NCI-H2029 (cell line): ENCODE measurements at regions not wholly inside any gene's neighbourhood (a gene's known extent, or its start where the extent isn't known, plus 50 kb on each side); places are given as distances from the start of the nearest gene placed in this dataset.
A peak's percentile ranks its signal among the peaks of the same experiment; 100 is the strongest.
"Not testable (repeated sequence)": the region's sequence is repeated elsewhere in the genome, so short reads cannot be mapped to it uniquely, and the experiment has no call there.

Source experiments
- DNase-seq: peaks from one replicate; lab custom pipeline; 2025; lab: John Stamatoyannopoulos, UW

DNA sequence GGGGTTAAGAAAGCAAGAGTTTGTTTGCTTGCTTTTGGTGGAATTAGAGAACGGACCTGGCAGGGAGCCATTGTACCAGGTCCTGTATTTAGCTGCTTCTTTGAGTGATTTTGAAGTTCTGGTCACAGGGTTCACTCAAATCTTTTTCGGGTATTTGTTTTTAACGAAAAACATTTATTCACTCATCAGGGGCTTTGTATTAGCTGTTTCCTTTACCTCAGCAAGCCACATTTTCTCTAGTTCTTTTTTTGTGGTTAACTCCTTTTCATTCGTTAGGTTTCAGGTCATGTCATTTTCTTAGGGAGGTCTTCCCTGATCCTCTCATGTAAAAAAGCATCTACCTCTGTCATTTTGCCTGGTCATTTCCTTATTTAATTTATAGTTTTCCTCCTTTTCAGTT, 1502.2 kb downstream of the GRIK2 start:
- DNase-seq = no peak

DNA sequence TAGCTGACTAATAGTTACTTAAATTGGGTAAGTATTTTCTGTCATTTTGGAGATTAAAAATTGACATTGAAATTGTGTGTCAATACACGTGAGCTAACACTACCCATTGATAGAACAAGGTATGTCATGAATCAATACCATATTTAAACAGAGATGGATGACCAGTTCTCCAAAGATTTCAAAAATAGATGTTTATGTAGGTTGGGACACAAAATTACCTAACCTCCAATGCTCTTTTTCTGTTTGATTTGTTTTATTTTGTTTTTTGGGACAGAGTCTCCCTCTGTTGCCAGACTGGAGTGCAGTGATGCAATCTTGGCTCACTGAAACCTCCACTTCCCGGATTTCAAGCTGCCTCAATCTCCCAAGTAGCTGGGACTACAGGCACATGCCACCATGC, 1491.7 kb downstream of the GRIK2 start:
- no peak for DNase-seq

DNA sequence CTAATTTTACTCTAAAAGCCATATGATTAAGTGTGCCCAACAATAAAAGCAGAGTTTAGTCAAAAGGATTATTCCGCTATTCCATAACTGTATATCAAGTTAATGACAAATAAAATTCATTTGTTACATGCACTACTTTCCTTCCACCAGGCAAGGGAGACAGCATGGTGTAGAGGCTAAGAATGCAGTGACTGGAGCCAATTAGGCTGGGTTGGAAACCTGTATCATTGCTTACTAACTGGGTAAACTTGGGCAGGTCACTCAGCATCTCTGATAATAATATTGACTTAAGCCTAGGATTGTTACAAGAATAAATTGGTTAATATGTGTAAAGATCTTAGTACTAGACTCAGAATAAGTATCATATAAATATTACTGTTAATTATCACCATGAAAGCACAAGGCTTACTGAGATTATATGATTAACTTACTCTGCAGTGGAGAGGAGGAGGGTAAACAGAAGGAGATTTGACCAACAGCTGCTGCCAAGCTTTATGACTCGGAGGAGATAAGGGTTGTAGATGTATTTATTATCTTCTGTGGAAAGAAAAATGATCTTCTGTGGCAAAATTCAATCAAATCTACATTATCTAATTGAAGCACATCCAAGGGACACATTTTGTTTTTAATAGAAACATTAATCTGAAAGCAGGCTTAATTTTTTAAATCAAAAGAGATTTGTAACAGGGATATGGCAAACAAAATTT, 1459.9 kb downstream of the GRIK2 start:
- DNase-seq = no peak

DNA sequence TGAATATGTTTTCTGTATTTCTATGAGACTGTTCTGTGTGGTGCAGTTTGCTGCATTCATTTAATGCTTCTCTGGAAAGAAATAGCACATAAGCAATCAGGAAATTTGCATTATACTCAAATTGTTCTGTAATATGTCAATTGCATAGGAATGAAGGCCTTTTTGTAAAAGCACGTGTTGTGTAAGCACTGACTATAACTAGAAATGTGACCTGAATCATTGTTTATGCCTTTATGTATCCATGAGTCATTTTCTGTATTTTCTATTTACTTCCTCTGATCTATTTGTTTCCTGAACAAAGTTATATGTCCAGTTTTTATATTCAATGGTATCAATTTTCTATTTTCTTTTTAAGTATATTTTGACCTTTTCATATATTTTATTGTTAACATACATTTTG, 1455.3 kb downstream of the GRIK2 start:
- DNase-seq = no peak

DNA sequence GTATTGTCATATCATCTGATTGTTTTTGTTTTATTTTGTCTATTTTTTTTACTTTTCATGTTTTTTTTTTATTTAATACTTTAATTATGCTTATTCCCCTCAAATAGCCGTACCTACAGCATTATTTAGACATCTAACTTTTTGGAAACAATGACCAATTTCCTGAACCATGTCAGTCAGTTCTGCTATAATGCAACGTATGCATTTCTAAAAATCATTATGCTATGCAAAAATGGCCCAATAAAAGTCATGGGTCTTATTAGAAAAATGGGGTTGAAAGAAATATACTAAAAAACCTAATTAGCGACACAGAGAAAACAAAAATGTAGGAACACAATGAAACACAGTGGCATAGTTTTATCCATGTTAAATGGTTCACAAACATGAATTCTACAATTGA, 1454.7 kb downstream of the GRIK2 start:
- no peak for DNase-seq

DNA sequence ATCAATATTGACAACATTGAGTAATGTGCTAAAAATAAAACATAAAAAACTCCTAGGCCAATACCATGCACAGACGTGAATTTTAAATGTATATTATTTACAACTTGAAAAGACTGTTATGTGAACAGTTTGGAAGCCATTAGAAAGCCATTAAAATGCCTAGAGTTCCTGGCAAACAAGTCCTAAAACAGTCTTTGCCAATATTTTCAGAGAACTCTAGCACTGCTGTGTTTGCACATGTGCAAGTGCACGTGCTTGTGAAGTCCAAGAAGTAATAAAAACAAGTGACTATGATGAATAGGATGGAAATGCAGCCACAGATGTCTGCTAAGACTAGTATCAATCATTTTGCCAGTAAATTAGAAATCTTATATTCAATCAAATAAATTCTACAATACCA, 1447.6 kb downstream of the GRIK2 start:
- no peak for DNase-seq

DNA sequence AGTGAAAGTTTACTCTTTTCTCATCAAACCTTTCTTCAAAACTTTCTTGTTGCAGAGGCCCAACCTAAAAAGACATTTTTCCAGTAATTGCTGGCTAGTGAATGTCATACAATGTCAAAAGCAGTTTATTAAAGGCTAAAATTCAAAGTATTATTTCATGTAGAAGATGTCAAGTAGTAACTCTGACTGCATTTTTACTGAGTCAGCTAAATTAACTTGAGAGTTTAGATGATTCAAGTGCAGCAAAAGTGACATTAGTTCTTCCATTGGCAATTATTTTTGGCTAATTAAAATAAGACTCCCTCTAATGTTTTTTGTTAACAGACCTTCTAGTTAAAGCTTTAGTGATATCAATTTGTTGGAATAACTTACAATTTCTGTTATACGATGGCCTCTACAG, 1438.5 kb downstream of the GRIK2 start:
- DNase-seq = no peak

DNA sequence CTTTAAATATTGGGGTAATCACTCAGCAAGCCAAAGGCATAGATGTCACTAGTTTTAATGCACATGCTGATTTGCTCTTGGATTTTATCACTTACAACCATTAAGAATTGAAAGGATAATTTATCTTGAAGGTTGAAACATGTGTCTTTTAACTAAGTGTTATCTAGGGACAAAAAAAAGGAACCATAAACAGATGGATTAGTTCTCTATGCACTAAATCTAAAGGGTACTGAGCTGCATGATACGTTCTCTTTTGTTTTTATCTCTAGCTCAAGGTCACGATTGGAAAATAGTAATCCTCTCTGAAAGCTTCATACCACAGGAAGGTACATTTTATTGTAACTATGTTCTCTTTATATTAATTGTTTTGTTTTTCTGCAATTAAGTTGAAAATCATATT, 1426.6 kb downstream of the GRIK2 start:
- DNase-seq = no peak

DNA sequence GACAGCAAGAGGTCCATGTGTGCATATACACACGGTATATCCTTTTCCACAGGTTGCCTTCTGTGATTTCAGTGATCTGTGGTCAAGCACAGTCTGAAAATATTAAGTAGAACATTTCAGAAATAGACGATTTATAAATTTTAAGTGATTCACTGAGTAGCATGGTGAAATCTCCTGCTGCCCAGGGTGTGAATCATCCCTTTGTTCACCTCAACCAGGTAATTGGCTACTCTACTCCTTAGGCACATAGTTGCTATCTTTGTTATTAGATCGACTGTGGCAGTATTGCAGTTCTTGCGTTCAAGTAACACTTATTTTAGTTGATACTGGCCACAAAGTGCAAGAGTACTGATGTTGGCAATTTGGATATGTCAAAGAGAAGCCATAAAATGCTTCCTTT, 1421.7 kb downstream of the GRIK2 start:
- DNase-seq = no peak

DNA sequence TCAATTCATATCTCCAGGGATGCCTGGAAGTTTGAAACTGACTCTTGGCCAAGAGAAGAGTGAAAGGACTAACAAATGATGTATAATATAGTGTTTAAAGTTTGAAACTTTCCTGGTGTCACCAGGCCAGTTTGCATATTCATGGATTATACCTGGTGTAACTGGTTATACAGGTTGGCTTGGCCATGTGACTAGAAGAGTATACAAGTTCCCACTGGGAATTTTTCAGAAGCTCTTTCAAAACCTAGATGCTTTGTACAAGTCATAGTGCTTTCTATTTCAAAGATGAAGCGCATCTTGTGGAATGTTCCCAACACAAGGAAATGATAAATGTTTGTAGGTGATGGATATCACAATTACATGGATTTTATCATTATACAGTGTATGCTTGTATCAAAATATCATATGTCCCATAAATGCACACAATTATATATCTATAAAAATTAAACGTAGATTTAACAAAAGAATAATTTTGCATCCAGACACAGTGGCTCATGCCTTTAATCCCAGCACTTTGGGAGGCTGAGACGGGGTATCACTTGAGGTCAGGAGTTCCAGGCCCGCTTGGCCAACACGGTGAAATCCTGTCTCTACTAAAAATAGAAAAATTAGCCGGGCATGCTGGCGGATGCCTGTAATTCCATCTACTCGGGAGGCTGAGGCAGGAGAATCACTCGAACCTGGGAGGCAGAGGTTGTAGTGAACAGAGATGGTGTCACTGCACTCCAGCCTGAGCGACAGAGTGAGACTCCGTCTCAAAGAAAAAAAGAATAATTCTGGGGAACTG, 1420.2 kb downstream of the GRIK2 start:
- no peak for DNase-seq

DNA sequence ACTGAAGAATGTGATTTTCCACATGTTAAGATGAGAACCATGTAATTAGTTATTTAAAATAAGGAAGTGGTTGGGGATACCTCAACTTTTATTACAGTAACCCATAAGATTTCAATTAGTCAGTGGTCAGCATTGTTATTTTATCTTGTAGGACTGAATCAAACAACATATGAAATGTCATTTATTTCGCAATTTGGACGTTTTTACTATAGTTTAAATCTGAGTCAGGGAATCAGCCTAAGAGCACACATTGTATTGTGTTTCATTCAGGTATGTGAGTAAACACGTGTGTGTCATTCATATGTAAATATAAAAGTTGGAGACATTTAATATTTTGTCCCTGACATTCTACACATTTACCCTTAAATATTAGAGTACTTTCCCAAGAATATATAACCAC, 1418.7 kb downstream of the GRIK2 start:
- DNase-seq = no peak

DNA sequence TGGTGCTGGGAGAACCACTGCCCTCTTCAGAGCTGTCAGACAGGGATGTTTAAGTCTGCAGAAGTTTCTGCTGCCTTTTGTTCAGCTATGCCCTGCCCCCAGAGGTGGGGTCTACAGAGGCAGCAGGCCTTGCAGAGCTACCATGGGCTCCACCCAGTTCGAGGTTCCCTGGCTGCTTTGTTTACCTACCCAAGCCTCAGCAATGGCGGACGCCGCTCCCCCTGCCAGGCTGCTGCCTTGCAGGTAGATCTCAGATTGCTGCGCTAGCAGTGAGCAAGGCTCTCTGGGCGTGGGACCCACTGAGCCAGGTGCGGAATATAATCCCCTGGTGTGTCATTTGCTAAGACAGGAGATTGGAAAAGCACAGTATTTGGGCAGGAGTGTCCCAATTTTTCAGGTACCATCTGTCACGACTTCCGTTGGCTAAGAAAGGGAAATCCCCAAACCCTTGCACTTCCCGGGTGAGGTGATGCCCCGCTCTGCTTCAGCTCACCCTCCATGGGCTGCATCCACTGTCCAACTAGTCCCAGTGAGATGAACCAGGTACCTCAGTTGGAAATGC, 1415.5 kb downstream of the GRIK2 start:
- DNase-seq = not testable (repeated sequence)

DNA sequence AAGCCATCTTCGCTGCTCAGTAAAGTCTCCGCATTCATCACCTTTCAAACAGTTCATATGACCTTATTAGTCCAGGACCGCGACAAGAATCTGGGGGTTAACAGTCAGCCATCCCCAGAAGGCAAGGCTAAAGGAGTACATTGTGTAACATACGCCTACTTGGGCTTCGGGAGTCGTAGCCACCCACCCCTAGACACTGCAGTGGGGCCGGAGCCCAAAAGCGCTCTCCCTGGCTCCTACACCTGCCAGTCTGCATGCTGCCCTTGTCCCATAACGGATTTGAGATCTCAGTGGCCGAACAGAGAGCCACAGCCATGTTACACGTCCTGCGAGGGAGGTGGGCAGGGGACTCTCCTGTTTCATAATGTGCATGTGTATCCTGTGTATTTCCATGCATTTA, 1405.5 kb downstream of the GRIK2 start:
- no peak for DNase-seq

DNA sequence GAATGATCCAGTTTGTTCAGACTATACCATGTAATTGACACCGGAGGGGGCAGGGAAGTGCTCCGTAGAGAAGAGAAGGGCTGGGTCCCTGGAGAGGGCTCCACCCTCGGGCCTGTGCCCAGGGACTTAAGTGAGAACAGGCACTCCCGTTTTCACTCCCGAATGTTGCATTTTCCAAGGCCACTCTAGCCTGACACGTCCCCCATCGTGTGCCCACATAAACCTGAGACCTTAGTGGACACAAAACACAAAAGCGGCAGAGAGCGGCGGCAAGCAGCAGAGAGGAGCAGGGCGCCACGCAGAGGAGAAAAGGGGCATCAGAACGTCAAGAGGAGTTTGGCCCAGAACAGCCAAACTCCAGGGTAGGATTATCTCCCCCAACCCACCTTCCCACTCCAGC, 1405.1 kb downstream of the GRIK2 start:
- DNase-seq = peak; percentile 13

DNA sequence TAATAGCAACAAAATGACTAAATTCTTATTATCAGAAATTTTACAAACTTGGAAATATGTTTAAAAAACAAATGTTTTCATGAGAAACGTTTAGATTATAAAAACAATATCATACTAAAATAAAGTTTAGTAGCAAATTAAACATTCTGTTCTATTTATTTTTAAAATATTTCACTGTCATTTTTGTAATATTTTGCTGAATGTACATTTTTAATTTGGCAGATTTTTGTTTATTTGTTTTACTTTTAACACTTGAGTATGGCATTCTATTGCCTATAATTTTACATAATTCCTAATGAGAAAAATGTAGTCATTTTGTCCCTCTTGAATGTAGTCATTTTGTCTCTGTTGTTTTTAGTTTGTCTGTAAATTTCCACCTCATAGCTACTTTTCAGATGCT, 1400.2 kb downstream of the GRIK2 start:
- no peak for DNase-seq

DNA sequence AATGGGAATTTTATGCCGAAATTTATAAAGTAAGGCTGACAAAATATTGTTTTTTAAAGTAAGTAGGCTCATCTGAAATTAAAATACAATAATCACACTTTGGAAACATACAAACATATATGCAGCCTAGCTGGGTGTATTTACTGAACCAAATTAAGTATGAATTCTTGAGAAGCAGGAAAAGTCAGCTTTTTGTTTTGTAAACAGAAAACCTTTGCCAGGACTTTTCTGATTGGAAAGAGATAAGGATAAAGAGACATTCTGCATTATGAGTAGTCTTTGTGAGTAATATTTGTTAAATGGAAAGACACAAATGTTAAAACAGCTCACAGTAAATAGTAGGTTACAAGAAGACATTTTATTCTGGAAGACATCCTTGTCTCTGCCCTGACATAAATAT, 1380.8 kb downstream of the GRIK2 start:
- DNase-seq = no peak

DNA sequence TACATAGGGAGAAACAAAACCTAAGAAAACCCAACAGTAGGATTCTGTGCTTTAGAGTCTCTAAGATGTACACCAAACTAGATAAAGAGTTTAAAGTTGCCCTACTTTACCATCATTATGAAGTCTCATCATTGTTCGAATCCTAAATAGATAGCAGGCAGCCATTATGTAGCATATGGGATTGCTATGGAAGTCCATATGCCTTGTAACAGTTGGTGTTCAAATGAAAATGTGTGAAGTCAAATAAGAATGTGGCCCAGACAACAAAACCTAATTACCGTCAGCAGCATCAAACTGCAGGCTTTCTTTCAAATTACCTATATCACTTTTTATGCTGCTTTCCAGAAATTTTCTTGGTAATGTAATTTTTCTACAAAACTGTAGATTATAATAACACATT, 1380.1 kb downstream of the GRIK2 start:
- no peak for DNase-seq

DNA sequence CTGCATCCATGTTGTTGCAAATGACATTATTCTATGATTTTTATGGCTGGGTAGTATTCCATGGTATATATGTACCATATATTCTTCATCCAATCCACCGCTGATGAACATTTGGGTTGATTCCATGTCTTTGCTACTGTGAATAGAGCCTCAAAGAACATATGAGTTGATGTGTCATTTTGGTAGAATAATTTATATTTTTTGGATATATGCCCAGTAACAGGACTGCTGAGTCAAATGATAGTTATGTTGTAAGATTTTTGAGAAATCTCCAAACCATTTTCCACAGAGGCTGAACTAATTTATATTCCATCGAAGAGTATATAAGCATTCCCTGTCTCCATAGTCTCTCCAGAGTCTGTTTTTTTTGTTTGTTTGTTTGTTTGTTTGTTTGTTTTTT, 1373.5 kb downstream of the GRIK2 start:
- DNase-seq = no peak

DNA sequence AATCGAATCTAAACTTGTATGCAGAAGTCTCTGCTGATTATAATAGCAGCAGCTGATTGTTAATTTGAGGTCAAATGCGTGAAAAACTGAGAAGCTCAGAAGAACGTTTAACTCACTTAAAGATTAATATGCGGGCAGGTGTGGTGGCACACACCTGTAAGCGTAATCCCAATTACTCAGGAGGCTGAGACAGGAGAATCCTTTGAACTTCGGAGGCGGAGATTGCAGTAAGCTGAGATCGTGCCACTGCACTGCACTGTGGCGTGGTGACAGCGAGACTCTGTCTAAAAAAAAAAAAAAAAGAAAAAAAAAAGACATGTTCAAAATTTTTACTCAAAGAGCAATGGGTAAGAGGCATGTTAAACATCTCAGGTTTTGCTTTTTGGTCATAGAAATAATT, 1370.8 kb downstream of the GRIK2 start:
- DNase-seq = no peak

DNA sequence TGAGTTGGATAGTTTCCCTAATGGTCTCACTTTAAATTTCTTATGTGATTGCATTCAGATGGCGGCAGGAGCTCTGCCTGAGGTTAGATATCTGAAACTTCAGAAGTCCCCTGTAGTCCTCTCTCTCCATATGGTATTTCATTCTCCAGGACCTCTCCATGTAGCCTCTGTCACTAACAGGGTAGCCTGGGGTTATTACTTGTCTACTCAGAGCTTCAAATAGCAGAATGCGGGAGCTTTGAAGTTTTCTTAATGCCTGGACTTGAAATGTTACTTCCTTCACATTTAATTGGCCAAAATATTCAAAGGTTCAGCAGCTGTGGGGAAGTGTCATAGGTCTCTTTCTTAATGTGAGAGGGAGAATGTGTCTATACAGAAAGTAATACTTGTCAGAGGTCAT, 1370.4 kb downstream of the GRIK2 start:
- no peak for DNase-seq

DNA sequence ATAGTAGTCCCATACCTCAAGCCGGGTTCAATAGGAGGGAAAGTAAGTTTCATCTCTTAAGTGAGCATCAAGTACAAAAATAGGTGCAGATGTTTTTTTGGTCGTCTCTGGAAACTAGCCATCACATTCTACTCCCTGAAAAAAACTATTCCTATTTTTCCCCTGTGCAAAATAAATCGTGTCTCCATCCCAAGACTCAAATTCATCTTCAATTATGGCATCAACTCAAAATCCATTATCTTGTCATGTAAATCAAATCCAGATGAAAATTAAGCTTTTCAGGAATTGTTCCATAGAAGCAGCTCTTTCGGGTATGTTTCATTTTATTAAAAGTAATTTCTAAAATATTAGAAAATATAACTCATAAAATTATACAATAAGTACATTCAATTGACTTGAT, 1368.4 kb downstream of the GRIK2 start:
- no peak for DNase-seq

DNA sequence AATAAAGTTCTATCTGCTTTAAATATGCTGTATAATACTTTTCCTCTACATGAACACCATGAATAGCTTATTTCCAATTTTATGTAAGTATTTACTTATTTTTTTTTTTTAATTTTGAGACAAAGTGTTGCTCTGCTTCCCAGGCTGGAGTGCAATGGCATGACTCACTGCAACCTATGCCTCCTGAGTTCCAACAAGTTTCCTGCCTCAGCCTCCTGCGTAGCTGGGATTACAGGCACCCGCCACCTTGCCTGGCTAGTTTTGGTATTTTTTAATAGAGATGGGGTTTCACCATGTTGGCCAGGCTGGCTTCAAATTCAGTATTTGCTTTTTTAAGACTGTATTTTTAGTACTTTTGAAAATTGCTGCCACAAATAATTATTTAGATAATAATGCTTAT, 1365.9 kb downstream of the GRIK2 start:
- DNase-seq = no peak

DNA sequence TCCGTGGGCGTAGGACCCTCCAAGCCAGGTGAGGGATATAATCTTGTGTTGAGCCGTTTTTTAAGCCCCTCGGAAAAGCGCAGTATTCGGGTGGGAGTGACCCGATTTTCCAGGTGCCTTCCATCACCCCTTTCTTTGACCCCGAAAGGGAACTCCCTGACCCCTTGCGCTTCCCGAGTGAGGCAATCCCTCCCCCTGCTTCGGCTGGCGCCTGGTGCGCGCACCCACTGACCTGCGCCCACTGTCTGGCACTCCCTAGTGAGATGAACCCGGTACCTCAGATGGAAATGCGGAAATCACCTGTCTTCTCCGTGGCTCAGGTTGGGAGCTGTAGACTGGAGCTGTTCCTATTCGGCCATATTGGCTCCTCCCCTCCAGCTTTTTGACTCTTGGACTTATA, 1365.0 kb downstream of the GRIK2 start:
- not testable (repeated sequence) for DNase-seq
